MCF 10A (cell line): ENCODE measurements at regions not wholly inside any gene's neighbourhood (a gene's known extent, or its start where the extent isn't known, plus 50 kb on each side); places are given as distances from the start of the nearest gene placed in this dataset.
A peak's percentile ranks its signal among the peaks of the same experiment; 100 is the strongest.

ENCODE experiments used
- BruUV-seq: library from RNA; stranded (reverse); fragments of 400-500 nt; replicated peaks from 2 replicates; lab custom pipeline; 2021; lab: Mats Ljungman, UMichigan
- CTCF ChIA-PET: fragments of 300-600 bp; sonication (Branson Sonifier 250); formaldehyde crosslinking; extraction: SDS; loops from one replicate; lab custom pipeline; 2021; ENCODE audit warnings: antibody characterized with exemption, inconsistent platforms; lab: Yijun Ruan, JAX
- POLR2A ChIA-PET: fragments of 300-600, 350-650 bp; sonication (Branson Sonifier 250); formaldehyde crosslinking; extraction: SDS; loops from one replicate; lab custom pipeline; 2020; ENCODE audit warnings: antibody characterized with exemption, inconsistent platforms; lab: Yijun Ruan, JAX
- DNase-seq: peaks from one replicate; pipeline ENCODE4 v3.0.0-alpha.2; 2018; ENCODE audit not compliant: unreplicated experiment
- H3K27ac Mint-ChIP-seq: one replicate; pipeline ENCODE4 v1.8.0; 2022; ENCODE audit warnings: mild to moderate bottlenecking, low read depth, mixed read lengths; ENCODE audit not compliant: unreplicated experiment
- H3K27me3 Mint-ChIP-seq: one replicate; pipeline ENCODE4 v1.8.0; 2022; ENCODE audit warnings: mixed read lengths; ENCODE audit not compliant: insufficient read depth, unreplicated experiment
- H3K36me3 Mint-ChIP-seq: one replicate; pipeline ENCODE4 v1.8.0; 2022; ENCODE audit warnings: mild to moderate bottlenecking, moderate library complexity, mixed read lengths; ENCODE audit not compliant: insufficient read depth, unreplicated experiment
- H3K4me1 Mint-ChIP-seq: one replicate; pipeline ENCODE4 v1.8.0; 2022; ENCODE audit warnings: mixed read lengths; ENCODE audit not compliant: insufficient read depth, unreplicated experiment
- H3K4me3 Mint-ChIP-seq: one replicate; pipeline ENCODE4 v1.8.0; 2022; ENCODE audit warnings: mild to moderate bottlenecking, moderate library complexity, mixed read lengths; ENCODE audit not compliant: unreplicated experiment
- H3K9me3 Mint-ChIP-seq: one replicate; pipeline ENCODE4 v1.8.0; 2022; ENCODE audit warnings: mixed read lengths; ENCODE audit not compliant: unreplicated experiment
- intact Hi-C: fragments of 100-400 bp; cut with micrococcal nuclease; formaldehyde crosslinking; loops from 2 replicates; pipeline ENCODE4 v1.14.1; 2022
- TF ChIP-seq, protein P1 (sequence below): fragments of 200-600 bp; IDR thresholded peaks from one replicate; pipeline ENCODE4 v1.8.0; 2022; ENCODE audit warnings: antibody characterized with exemption, mild to moderate bottlenecking; ENCODE audit not compliant: unreplicated experiment

DNA sequence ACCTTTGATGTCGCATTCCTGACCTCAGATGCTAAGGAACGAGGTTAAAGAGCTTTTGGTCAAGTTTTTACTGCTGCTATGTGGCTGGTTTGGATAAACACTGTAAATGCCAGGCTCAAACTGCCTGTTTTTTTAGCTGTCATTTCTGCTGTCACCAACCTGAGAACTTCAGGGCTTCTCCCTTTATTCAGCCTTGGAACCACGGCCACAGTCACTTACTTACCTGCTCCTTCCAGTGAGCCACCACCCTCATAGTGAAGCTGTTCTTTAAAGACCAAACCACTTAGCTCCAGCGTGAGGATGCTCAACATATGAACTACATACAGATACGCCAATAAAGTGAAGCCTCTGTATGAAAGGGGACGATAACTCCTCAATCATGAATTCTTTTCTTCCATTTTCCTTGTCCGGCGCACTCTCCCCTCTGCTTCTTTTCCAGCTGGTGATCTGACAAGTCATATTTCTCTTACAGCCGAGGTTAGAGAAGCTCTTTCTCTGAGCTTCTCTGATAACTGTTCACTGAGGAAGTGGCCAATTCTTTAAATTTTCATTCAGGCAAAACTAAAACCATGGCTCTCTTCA, 152.8 kb upstream of the ANK2 start:
- intact Hi-C loops, result no loop called here
- H3K4me3 Mint-ChIP-seq, result no peak overlapping the region
- ChIA-PET CTCF (interaction anchor here (0.6 to 1.3 kb wide), 5 partner anchors 10 to 42 kb away, joined by 3 read pairs; no protein-coding TSS in a partner anchor), POLR2A (no interaction called here)
- no peak for DNase-seq
- no peaks in the 10 kb centered on the region for H3K27me3 Mint-ChIP-seq
- no peaks in the 10 kb centered on the region for H3K9me3 Mint-ChIP-seq
- H3K27ac Mint-ChIP-seq, result no peak overlapping the region
- no TSS peak for BruUV-seq
- TF ChIP-seq, protein P1, sequence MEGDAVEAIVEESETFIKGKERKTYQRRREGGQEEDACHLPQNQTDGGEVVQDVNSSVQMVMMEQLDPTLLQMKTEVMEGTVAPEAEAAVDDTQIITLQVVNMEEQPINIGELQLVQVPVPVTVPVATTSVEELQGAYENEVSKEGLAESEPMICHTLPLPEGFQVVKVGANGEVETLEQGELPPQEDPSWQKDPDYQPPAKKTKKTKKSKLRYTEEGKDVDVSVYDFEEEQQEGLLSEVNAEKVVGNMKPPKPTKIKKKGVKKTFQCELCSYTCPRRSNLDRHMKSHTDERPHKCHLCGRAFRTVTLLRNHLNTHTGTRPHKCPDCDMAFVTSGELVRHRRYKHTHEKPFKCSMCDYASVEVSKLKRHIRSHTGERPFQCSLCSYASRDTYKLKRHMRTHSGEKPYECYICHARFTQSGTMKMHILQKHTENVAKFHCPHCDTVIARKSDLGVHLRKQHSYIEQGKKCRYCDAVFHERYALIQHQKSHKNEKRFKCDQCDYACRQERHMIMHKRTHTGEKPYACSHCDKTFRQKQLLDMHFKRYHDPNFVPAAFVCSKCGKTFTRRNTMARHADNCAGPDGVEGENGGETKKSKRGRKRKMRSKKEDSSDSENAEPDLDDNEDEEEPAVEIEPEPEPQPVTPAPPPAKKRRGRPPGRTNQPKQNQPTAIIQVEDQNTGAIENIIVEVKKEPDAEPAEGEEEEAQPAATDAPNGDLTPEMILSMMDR, result no peak
- no peaks in the 10 kb centered on the region for H3K36me3 Mint-ChIP-seq
- H3K4me1 Mint-ChIP-seq, result no peaks in the 10 kb centered on the region

DNA sequence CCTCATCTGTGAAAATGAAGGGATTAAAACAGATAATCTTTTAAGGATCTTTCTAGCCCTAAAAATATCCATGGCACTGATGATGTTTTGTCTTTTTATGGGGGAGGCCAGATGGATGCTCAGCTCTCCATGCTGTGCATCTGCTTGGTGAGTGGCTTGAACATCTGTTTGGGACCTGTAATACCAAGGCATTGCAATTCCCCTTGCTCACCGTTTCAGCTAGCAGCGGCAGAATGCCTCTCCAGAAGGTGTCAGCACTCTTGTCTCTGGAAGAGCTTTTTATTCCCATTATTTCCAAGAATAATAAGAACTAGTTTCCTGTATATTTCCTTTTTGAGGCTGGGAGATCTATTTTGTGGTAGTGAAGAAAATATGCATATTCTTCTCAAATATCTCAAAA, 151.9 kb upstream of the ANK2 start:
- POLR2A ChIA-PET, result no interaction called here
- intact Hi-C loops, result no loop called here
- Mint-ChIP-seq H3K27me3 (no peaks in the 10 kb centered on the region), H3K27ac (no peak overlapping the region), H3K4me1 (no peaks in the 10 kb centered on the region), H3K4me3 (no peak overlapping the region), H3K36me3 (no peaks in the 10 kb centered on the region), H3K9me3 (no peaks in the 10 kb centered on the region)
- CTCF ChIA-PET, result interaction anchor here (1.3 to 1.4 kb wide), 2 partner anchors 11 to 54 kb away, joined by 3 read pairs; no protein-coding TSS in a partner anchor
- TF ChIP-seq, protein P1, result no peak
- no peak for DNase-seq
- BruUV-seq, result no TSS peak

DNA sequence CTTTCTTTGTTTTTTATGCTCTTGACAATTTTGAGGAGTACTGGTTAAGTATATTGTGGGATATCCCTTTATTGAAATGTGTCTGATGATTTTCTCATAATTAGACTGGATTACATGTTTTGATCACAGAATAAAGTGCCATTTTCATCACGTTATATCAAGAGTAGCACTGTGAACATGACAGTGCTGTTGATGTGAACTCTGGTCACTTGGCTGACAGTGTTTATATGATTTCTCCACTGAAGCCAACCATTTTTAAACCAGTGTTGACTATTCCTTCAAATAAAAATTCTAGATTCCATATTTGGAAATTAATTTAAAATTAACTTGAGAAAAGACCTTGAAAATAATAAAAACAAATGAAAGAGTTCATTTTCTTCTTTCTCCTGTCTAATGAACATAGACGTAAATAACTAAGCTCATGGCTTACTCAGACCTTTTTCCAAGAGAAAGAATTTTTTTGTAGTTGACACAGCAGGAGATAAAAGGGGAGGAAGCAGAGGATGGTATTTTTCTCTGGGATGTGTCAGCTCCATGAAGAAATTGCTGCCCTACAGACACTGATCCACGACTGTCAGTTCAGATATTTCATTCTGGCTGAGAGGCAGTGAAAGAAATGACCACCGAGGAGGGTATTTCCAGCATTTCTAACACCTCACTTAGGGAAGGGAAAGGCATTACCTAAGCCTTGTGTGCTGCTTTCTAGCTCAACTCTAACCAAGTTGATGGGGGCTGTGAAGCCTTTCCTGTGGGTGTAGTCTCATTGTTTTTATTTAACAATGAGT, 150.9 kb upstream of the ANK2 start:
- no TSS peak for BruUV-seq
- intact Hi-C loops, result no loop called here
- H3K27me3 Mint-ChIP-seq, result no peaks in the 10 kb centered on the region
- no peaks in the 10 kb centered on the region for H3K4me1 Mint-ChIP-seq
- DNase-seq, result peak; percentile 7
- ChIA-PET CTCF (interaction anchor here (1.4 kb wide), 1 partner anchor 53 kb away, joined by 3 read pairs; no protein-coding TSS in a partner anchor), POLR2A (no interaction called here)
- no peaks in the 10 kb centered on the region for H3K36me3 Mint-ChIP-seq
- H3K9me3 Mint-ChIP-seq, result no peaks in the 10 kb centered on the region
- no peak overlapping the region for H3K4me3 Mint-ChIP-seq
- no peak overlapping the region for H3K27ac Mint-ChIP-seq
- TF ChIP-seq, protein P1, result no peak

DNA sequence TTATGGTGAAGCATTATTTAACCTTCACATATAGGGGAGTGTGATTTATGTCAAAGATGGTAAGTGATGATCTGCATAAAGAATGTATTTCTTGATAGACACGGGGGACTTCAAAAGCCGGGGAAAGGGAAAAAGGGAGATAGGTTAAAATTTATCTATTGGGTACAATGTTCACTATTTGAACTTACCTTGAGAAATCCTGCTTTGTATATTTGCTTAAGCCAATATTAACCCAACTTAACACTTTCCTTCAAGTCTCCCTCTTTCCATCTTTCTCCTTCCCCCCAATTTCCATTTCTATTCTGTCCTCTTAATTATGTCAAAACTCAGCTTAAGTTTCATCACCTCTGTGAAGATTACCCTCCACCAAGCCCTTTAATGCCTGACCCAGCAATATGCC, 149.0 kb upstream of the ANK2 start:
- CTCF ChIA-PET, result no interaction called here
- no peak overlapping the region for H3K4me3 Mint-ChIP-seq
- H3K9me3 Mint-ChIP-seq, result no peaks in the 10 kb centered on the region
- TF ChIP-seq, protein P1, result no peak
- DNase-seq, result no peak
- no peaks in the 10 kb centered on the region for H3K4me1 Mint-ChIP-seq
- no peaks in the 10 kb centered on the region for H3K27me3 Mint-ChIP-seq
- POLR2A ChIA-PET, result no interaction called here
- no TSS peak for BruUV-seq
- intact Hi-C loops, result no loop called here
- H3K36me3 Mint-ChIP-seq, result no peaks in the 10 kb centered on the region
- no peak overlapping the region for H3K27ac Mint-ChIP-seq
